CD4-positive, alpha-beta T cell (primary cell): ENCODE measurements at regions not wholly inside any gene's neighbourhood (a gene's known extent, or its start where the extent isn't known, plus 50 kb on each side); places are given as distances from the start of the nearest gene placed in this dataset.
"Not testable (repeated sequence)": the region's sequence is repeated elsewhere in the genome, so short reads cannot be mapped to it uniquely, and the experiment has no call there.

Experiments used
- ATAC-seq: fragments of 200-7000 bp; cut with Tn5 transposase; one replicate; pipeline ENCODE4 v1.10.0; 2022; ENCODE audit warnings: mild to moderate bottlenecking; ENCODE audit not compliant: poor library complexity
- CTCF ChIA-PET: fragments of 350-600 bp; sonication (Branson Sonifier 250); formaldehyde crosslinking; loops from one replicate; lab custom pipeline; 2021; ENCODE audit warnings: antibody characterized with exemption, inconsistent platforms; lab: Charles Lee
- POLR2A ChIA-PET: fragments of 350-600 bp; sonication (Branson Sonifier 250); formaldehyde crosslinking; loops from one replicate; lab custom pipeline; 2021; ENCODE audit warnings: antibody characterized with exemption, inconsistent platforms; lab: Charles Lee
- DNase-seq, 14 experiments: peaks; one replicate each; pipeline ENCODE4 v3.0.0-alpha.2; 2013 to 2020; ENCODE audit warnings: mixed read lengths in 2 of 14
- H3K27ac ChIP-seq, 2 donors: one replicate each; pipeline versions ENCODE4 v1.5.1 to v1.7.0; 2013; ENCODE audit warnings: low read length in 2 of 2, low read depth in 1 of 2, mild to moderate bottlenecking in 1 of 2
- H3K27me3 ChIP-seq, 2 experiments: 1 replicate in 1 of 2; 2 replicates in 1 of 2; pipeline versions ENCODE4 v1.6.1 to v1.7.0; 2013; ENCODE audit warnings: low read length in 2 of 2, control low read depth in 1 of 2, mild to moderate bottlenecking in 1 of 2, moderate library complexity in 1 of 2; ENCODE audit not compliant: insufficient read depth in 2 of 2, control insufficient read depth in 1 of 2
- H3K36me3 ChIP-seq: one replicate; pipeline ENCODE4 v1.6.1; 2013; ENCODE audit warnings: low read length, control low read depth; ENCODE audit not compliant: insufficient read depth
- H3K4me1 ChIP-seq: one replicate; pipeline ENCODE4 v1.6.1; 2013; ENCODE audit warnings: low read length, control low read depth; ENCODE audit not compliant: insufficient read depth
- H3K4me3 ChIP-seq: one replicate; pipeline ENCODE4 v1.5.1; 2013; ENCODE audit warnings: mild to moderate bottlenecking, low read length, moderate library complexity
- H3K9me3 ChIP-seq, 2 experiments: 1 replicate in 1 of 2; 2 replicates in 1 of 2; pipeline versions ENCODE4 v1.6.1 to v1.7.0; 2013; ENCODE audit warnings: low read length in 2 of 2, mild to moderate bottlenecking in 2 of 2, control low read depth in 1 of 2, moderate library complexity in 1 of 2; ENCODE audit not compliant: control insufficient read depth in 1 of 2, insufficient read depth in 1 of 2
- H3K27ac Mint-ChIP-seq: one replicate; pipeline ENCODE4 v1.8.0; 2020; ENCODE audit warnings: mixed read lengths
- H3K27me3 Mint-ChIP-seq: one replicate; pipeline ENCODE4 v1.8.0; 2021; ENCODE audit warnings: mixed read lengths
- H3K36me3 Mint-ChIP-seq: one replicate; pipeline ENCODE4 v1.8.0; 2021; ENCODE audit warnings: low read depth, mixed read lengths
- H3K4me1 Mint-ChIP-seq: one replicate; pipeline ENCODE4 v1.8.0; 2021; ENCODE audit warnings: low read depth, mixed read lengths
- H3K4me3 Mint-ChIP-seq: one replicate; pipeline ENCODE4 v1.8.0; 2020; ENCODE audit warnings: mild to moderate bottlenecking, mixed read lengths
- H3K9me3 Mint-ChIP-seq: one replicate; pipeline ENCODE4 v1.8.0; 2020; ENCODE audit warnings: mixed read lengths
- intact Hi-C, 2 experiments: fragments of 100-400 bp; cut with DNase I in 1 of 2; cut with micrococcal nuclease in 1 of 2; formaldehyde crosslinking; loops; one replicate each; pipeline versions ENCODE4 v1.15.1 to v1.9.0; 2023 to 2025; cut with DNase I, micrococcal nuclease
- TF ChIP-seq, protein P1 (sequence below): fragments of 200-600 bp; IDR thresholded peaks from one replicate; pipeline ENCODE4 v1.8.0; 2022; ENCODE audit warnings: antibody characterized with exemption, mild to moderate bottlenecking

- H3K27ac ChIP-seq, H3K36me3 ChIP-seq, H3K4me3 ChIP-seq, H3K4me1 Mint-ChIP-seq, POLR2A ChIA-PET, H3K4me3 Mint-ChIP-seq, H3K27me3 Mint-ChIP-seq, DNase-seq, H3K27me3 ChIP-seq, intact Hi-C loops, ATAC-seq, CTCF ChIA-PET, H3K4me1 ChIP-seq, H3K27ac Mint-ChIP-seq: not testable (repeated sequence)
- peaks cover 7 to 14% of the 10 kb centered on the region in 2 experiments for H3K9me3 ChIP-seq
- peaks cover 20% of the 10 kb centered on the region for H3K36me3 Mint-ChIP-seq
- H3K9me3 Mint-ChIP-seq: peaks cover 19% of the 10 kb centered on the region
These were observed 189.1 kb downstream of the FOXD4L6 start for GRCh38 chr9:40939201-40939887.

- TF ChIP-seq, protein P1, sequence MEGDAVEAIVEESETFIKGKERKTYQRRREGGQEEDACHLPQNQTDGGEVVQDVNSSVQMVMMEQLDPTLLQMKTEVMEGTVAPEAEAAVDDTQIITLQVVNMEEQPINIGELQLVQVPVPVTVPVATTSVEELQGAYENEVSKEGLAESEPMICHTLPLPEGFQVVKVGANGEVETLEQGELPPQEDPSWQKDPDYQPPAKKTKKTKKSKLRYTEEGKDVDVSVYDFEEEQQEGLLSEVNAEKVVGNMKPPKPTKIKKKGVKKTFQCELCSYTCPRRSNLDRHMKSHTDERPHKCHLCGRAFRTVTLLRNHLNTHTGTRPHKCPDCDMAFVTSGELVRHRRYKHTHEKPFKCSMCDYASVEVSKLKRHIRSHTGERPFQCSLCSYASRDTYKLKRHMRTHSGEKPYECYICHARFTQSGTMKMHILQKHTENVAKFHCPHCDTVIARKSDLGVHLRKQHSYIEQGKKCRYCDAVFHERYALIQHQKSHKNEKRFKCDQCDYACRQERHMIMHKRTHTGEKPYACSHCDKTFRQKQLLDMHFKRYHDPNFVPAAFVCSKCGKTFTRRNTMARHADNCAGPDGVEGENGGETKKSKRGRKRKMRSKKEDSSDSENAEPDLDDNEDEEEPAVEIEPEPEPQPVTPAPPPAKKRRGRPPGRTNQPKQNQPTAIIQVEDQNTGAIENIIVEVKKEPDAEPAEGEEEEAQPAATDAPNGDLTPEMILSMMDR: no peak
- H3K4me1 Mint-ChIP-seq: no peaks in the 10 kb centered on the region
- peaks cover 39% of the 10 kb centered on the region for H3K36me3 Mint-ChIP-seq
- peaks cover 17% of the 10 kb centered on the region for H3K9me3 Mint-ChIP-seq
- POLR2A ChIA-PET: no interaction called here
- Histone ChIP-seq H3K4me1 (no peaks in the 10 kb centered on the region), H3K27me3 (no peaks in the 10 kb centered on the region), H3K9me3 (peaks cover 16 to 29% of the 10 kb centered on the region in 2 experiments), H3K27ac (no peak overlapping the region), H3K36me3 (no peaks in the 10 kb centered on the region), H3K4me3 (no peak overlapping the region)
- no peaks in the 10 kb centered on the region for H3K27me3 Mint-ChIP-seq
- intact Hi-C loops: no loop called here
- no peak overlapping the region for H3K4me3 Mint-ChIP-seq
- DNase-seq: no peak
- CTCF ChIA-PET: no interaction called here
- no peak overlapping the region for H3K27ac Mint-ChIP-seq
- ATAC-seq: no peak
These were observed 193.1 kb downstream of the FOXD4L6 start for GRCh38 chr9:40935336-40935735.

DNA sequence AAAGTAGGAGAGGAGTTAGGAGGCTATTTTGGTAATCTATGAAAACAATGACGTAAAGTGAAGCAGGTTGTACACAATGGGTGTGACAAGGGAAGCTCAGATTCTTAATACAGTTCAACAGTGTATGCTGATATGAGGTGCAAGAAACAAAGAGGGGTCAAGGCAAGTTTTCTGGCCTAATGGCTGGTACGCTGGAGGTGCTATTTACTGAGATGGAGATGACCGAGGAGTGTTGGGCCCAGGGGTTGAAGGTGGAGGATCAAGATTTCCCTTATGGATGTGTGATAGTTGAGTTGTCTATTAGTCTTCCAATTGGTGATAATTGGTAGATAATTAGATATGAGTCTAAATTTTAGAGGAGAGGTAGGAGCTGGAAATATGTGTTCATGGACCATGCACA lies 194.0 kb downstream of the FOXD4L6 start:
- H3K27ac ChIP-seq, intact Hi-C loops, H3K27ac Mint-ChIP-seq, CTCF ChIA-PET, H3K4me3 Mint-ChIP-seq, H3K4me1 ChIP-seq, H3K27me3 Mint-ChIP-seq, H3K4me3 ChIP-seq, DNase-seq, ATAC-seq, H3K36me3 ChIP-seq, POLR2A ChIA-PET, H3K4me1 Mint-ChIP-seq, H3K27me3 ChIP-seq: not testable (repeated sequence)
- peaks cover 37% of the 10 kb centered on the region for H3K36me3 Mint-ChIP-seq
- H3K9me3 Mint-ChIP-seq: peaks cover 17% of the 10 kb centered on the region
- H3K9me3 ChIP-seq: peaks cover 15 to 36% of the 10 kb centered on the region in 2 experiments

DNA sequence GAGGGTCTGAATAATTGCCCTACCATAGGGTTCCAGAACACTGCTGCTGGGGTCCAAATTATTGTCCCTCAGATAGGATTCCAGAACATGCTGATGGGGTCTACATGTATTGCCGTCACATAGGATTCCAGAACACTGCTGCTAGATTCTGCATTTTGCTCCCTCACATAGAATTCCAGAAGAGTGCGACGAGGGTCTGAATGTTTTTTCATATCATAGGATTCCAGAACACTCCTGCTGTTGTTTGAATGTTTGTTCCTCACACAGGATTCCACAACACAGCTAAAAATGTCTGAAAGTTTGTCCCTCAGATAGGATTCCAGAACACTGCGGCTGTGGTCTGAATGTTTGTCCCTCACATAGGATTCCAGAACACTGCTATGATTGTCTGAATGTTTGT lies 198.1 kb downstream of the FOXD4L6 start:
- H3K36me3 ChIP-seq, H3K27me3 Mint-ChIP-seq, CTCF ChIA-PET, H3K4me1 Mint-ChIP-seq, H3K27ac Mint-ChIP-seq, DNase-seq, H3K4me1 ChIP-seq, POLR2A ChIA-PET, H3K4me3 ChIP-seq, ATAC-seq, intact Hi-C loops, H3K4me3 Mint-ChIP-seq, H3K27ac ChIP-seq, H3K27me3 ChIP-seq: not testable (repeated sequence)
- H3K9me3 ChIP-seq: peaks cover 11 to 70% of the 10 kb centered on the region in 2 experiments
- Mint-ChIP-seq H3K36me3 (peaks cover 48% of the 10 kb centered on the region), H3K9me3 (peaks cover 32% of the 10 kb centered on the region)

DNA sequence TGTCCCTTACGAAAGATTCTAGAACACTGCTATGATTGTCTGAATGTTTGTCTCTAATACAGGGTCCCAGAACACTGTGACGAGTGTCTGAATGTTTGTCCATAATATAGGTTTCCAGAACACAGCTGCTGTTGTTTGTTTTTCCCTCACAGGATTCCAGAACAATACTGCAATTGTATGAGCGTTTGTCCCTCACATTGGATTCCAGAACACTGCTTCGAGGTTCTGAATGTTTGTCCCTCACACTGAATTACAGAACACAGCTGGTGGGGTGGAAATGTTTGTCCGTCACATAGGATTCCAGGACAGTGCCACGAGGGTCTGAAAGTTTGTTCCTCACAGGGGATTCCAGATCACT lies 199.0 kb downstream of the FOXD4L6 start:
- POLR2A ChIA-PET: not testable (repeated sequence)

More for the DNA sequence above, 199.0 kb downstream of the FOXD4L6 start:
- H3K9me3 Mint-ChIP-seq: peaks cover 40% of the 10 kb centered on the region
- peaks cover 9 to 73% of the 10 kb centered on the region in 2 experiments for H3K9me3 ChIP-seq
- H3K36me3 ChIP-seq, H3K27ac ChIP-seq, CTCF ChIA-PET, H3K4me3 ChIP-seq, H3K27ac Mint-ChIP-seq, ATAC-seq, H3K4me1 Mint-ChIP-seq, intact Hi-C loops, H3K27me3 Mint-ChIP-seq, H3K27me3 ChIP-seq, DNase-seq, H3K4me1 ChIP-seq, H3K4me3 Mint-ChIP-seq: not testable (repeated sequence)
- peaks cover 57% of the 10 kb centered on the region for H3K36me3 Mint-ChIP-seq
